Stimulated activated naive CD4-positive, alpha-beta T cell treated with Interleukin-2 at 50 U/mL for 16 hours (primary cell): ENCODE measurements at regions not wholly inside any gene's neighbourhood (a gene's known extent, or its start where the extent isn't known, plus 50 kb on each side); places are given as distances from the start of the nearest gene placed in this dataset.
"Not testable (repeated sequence)": the region's sequence is repeated elsewhere in the genome, so short reads cannot be mapped to it uniquely, and the experiment has no call there.

Experiments
- DNase-seq: peaks from one replicate; lab custom pipeline; 2025; lab: John Stamatoyannopoulos, UW

- DNase-seq = no peak
Observed at GRCh38 chr3:5543047-5543446, 355.5 kb downstream of the EDEM1 start.

- DNase-seq = no peak
Observed at GRCh38 chr3:5545719-5546118, 358.2 kb downstream of the EDEM1 start.

- DNase-seq = no peak
Observed at GRCh38 chr3:5553203-5553602, 365.7 kb downstream of the EDEM1 start.

- no peak for DNase-seq
Observed at GRCh38 chr3:5554245-5554747, 366.8 kb downstream of the EDEM1 start.

- DNase-seq = no peak
Observed at GRCh38 chr3:5560199-5560598, 372.7 kb downstream of the EDEM1 start.

GRCh38 chr3:5563537-5564277 is 376.2 kb downstream of the EDEM1 start:
- DNase-seq = no peak

GRCh38 chr3:5564278-5564666 is 376.8 kb downstream of the EDEM1 start:
- DNase-seq = no peak

GRCh38 chr3:5565026-5565425 is 377.5 kb downstream of the EDEM1 start:
- no peak for DNase-seq

GRCh38 chr3:5567113-5567512 is 379.6 kb downstream of the EDEM1 start:
- no peak for DNase-seq

- no peak for DNase-seq
Observed at GRCh38 chr3:5568451-5568850, 380.9 kb downstream of the EDEM1 start.

- DNase-seq = no peak
Observed at GRCh38 chr3:5569152-5569551, 381.6 kb downstream of the EDEM1 start.

GRCh38 chr3:5572168-5572567 is 384.7 kb downstream of the EDEM1 start:
- no peak for DNase-seq

GRCh38 chr3:5576277-5577011 is 388.9 kb downstream of the EDEM1 start:
- no peak for DNase-seq

GRCh38 chr3:5579139-5579602 is 391.7 kb downstream of the EDEM1 start:
- no peak for DNase-seq

GRCh38 chr3:5579946-5580345 is 392.4 kb downstream of the EDEM1 start:
- no peak for DNase-seq

- no peak for DNase-seq
Observed at GRCh38 chr3:5580826-5581225, 393.3 kb downstream of the EDEM1 start.

GRCh38 chr3:5581743-5582142 is 394.2 kb downstream of the EDEM1 start:
- no peak for DNase-seq

GRCh38 chr3:5583920-5584319 is 396.4 kb downstream of the EDEM1 start:
- DNase-seq = no peak

- DNase-seq = no peak
Observed at GRCh38 chr3:5585085-5585484, 397.6 kb downstream of the EDEM1 start.

- no peak for DNase-seq
Observed at GRCh38 chr3:5606884-5607472, 419.5 kb downstream of the EDEM1 start.

- DNase-seq = no peak
Observed at GRCh38 chr3:5607581-5607980, 420.1 kb downstream of the EDEM1 start.

- not testable (repeated sequence) for DNase-seq
Observed at GRCh38 chr3:5608971-5609370, 421.5 kb downstream of the EDEM1 start.

GRCh38 chr3:5613599-5613998 is 426.1 kb downstream of the EDEM1 start:
- no peak for DNase-seq
